ENCODE measurements at regions not wholly inside any gene's neighbourhood (a gene's known extent, or its start where the extent isn't known, plus 50 kb on each side); places are given as distances from the start of the nearest gene placed in this dataset.

- TF ChIP-seq, protein P1, sequence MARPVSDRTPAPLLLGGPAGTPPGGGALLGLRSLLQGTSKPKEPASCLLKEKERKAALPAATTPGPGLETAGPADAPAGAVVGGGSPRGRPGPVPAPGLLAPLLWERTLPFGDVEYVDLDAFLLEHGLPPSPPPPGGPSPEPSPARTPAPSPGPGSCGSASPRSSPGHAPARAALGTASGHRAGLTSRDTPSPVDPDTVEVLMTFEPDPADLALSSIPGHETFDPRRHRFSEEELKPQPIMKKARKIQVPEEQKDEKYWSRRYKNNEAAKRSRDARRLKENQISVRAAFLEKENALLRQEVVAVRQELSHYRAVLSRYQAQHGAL (CRISPR knock-in tag; IDR thresholded peaks at IDR 0.05; ENCODE audit: not compliant biosample characterization) = no peak
- TF ChIP-seq ZSCAN22 (CRISPR knock-in tag; IDR thresholded peaks at IDR 0.05) (no peak), ZNF101 (CRISPR knock-in tag; IDR thresholded peaks at IDR 0.05; ENCODE audit: borderline replicate concordance, low read depth) (no peak), TBX3 (IDR thresholded peaks at IDR 0.05; ENCODE audit: borderline replicate concordance) (peak; percentile 86), ZNF784 (CRISPR knock-in tag; IDR thresholded peaks at IDR 0.05; ENCODE audit: borderline replicate concordance) (no peak; the same call in 1 of the 2 replicates), MED13 (CRISPR knock-in tag; IDR thresholded peaks at IDR 0.05) (no peak), ZSCAN31 (CRISPR knock-in tag; IDR thresholded peaks at IDR 0.05; ENCODE audit: low read depth) (no peak), PHB2 (IDR thresholded peaks at IDR 0.05; ENCODE audit: partially characterized antibody) (no peak), ZNF142 (CRISPR knock-in tag; IDR thresholded peaks at IDR 0.05) (no peak), KLF16 (CRISPR knock-in tag; IDR thresholded peaks at IDR 0.05) (peak in 1 of 2 experiments; percentile 83; a peak in 1 of 4 replicates), JUND (CRISPR knock-in tag; IDR thresholded peaks at IDR 0.05) (no peak), ESRRA (CRISPR knock-in tag; IDR thresholded peaks at IDR 0.05; ENCODE audit: low read depth) (no peak), LCORL (IDR thresholded peaks at IDR 0.05) (peak; percentile 67; the same call in 1 of the 2 replicates), LCORL (CRISPR knock-in tag; IDR thresholded peaks at IDR 0.05) (peak; percentile 74; the same call in 1 of the 2 replicates), ZBTB14 (CRISPR knock-in tag; IDR thresholded peaks at IDR 0.05) (no peak), RFXAP (CRISPR knock-in tag; IDR thresholded peaks at IDR 0.05; ENCODE audit: borderline replicate concordance) (no peak), PRPF4 (IDR thresholded peaks at IDR 0.05; ENCODE audit: low read depth, low read length, poor library complexity, severe bottlenecking) (no peak), KLF13 (CRISPR knock-in tag; IDR thresholded peaks at IDR 0.05) (no peak)
- TF ChIP-seq, protein P2, sequence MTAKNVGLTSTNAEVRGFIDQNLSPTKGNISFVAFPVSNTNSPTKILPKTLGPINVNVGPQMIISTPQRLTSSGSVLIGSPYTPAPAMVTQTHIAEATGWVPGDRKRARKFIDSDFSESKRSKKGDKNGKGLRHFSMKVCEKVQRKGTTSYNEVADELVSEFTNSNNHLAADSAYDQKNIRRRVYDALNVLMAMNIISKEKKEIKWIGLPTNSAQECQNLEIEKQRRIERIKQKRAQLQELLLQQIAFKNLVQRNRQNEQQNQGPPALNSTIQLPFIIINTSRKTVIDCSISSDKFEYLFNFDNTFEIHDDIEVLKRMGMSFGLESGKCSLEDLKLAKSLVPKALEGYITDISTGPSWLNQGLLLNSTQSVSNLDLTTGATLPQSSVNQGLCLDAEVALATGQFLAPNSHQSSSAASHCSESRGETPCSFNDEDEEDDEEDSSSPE (CRISPR knock-in tag; IDR thresholded peaks at IDR 0.05) = no peak
- TF ChIP-seq, protein P3, sequence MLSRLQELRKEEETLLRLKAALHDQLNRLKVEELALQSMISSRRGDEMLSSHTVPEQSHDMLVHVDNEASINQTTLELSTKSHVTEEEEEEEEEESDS (CRISPR knock-in tag; IDR thresholded peaks at IDR 0.05; ENCODE audit: borderline replicate concordance) = no peak
These were observed 72.4 kb upstream of the KDM7A start (continued) for GRCh38 chr7:140249036-140249806.

All from HepG2 (cell line).